Suprapubic skin (tissue), 4 donors: ENCODE measurements at regions not wholly inside any gene's neighbourhood (a gene's known extent, or its start where the extent isn't known, plus 50 kb on each side); places are given as distances from the start of the nearest gene placed in this dataset.

Experiments used
- DNase-seq, 2 donors: peaks; one replicate each; pipeline ENCODE4 v3.0.0-alpha.2; 2019; ENCODE audit warnings: low spot score in 2 of 2
- H3K27ac ChIP-seq: fragments of 200-600 bp; sonication (generic); one replicate; pipeline ENCODE4 v1.5.1; 2019
- H3K27me3 ChIP-seq: fragments of 200-600 bp; sonication (generic); one replicate; pipeline ENCODE4 v1.5.1; 2019
- H3K36me3 ChIP-seq: fragments of 200-600 bp; sonication (generic); one replicate; pipeline ENCODE4 v1.5.1; 2019
- H3K4me1 ChIP-seq: fragments of 200-600 bp; sonication (generic); one replicate; pipeline ENCODE4 v1.5.1; 2019
- H3K4me3 ChIP-seq: fragments of 200-600 bp; sonication (generic); one replicate; pipeline ENCODE4 v1.5.1; 2019; ENCODE audit warnings: mild to moderate bottlenecking
- H3K9me3 ChIP-seq: fragments of 200-600 bp; sonication (generic); one replicate; pipeline ENCODE4 v1.5.1; 2019
- CTCF ChIP-seq, 2 donors: fragments of 200-600 bp in 1 of 2; fragments of 450-650 bp in 1 of 2; sonication (generic) in 1 of 2; IDR thresholded peaks; one replicate each; pipeline ENCODE4 v1.5.1; 2016 to 2019; ENCODE audit warnings: antibody characterized with exemption in 2 of 2, mild to moderate bottlenecking in 1 of 2, moderate library complexity in 1 of 2
- EP300 ChIP-seq: sonication (generic); formaldehyde crosslinking; IDR thresholded peaks from one replicate; pipeline ENCODE4 v1.6.1; 2017; ENCODE audit warnings: antibody characterized with exemption
- POLR2A ChIP-seq, 2 donors: fragments of 450-650 bp; IDR thresholded peaks; one replicate each; pipeline ENCODE4 v1.6.1; 2017; ENCODE audit warnings: antibody characterized with exemption in 2 of 2, mild to moderate bottlenecking in 2 of 2, moderate library complexity in 2 of 2
- POLR2AphosphoS5 ChIP-seq, 3 donors: sonication (generic); formaldehyde crosslinking; IDR thresholded peaks; one replicate each; pipeline ENCODE4 v1.6.1; 2017; ENCODE audit warnings: antibody characterized with exemption in 3 of 3
- WGBS: methylation state at CpG from one replicate; pipeline ENCODE4 v1.1.5; 2018; 5-methylcytosine and 5-hydroxymethylcytosine counted together

GRCh38 chr5:112086740-112087139 lies 329.7 kb upstream of the NREP start:
- TF ChIP-seq POLR2AphosphoS5 (IDR thresholded peaks at IDR 0.05), result no peak
- no peak for TF ChIP-seq EP300
- TF ChIP-seq POLR2A (IDR thresholded peaks at IDR 0.05), result no peak
- no peak for TF ChIP-seq CTCF (IDR thresholded peaks at IDR 0.05)
- WGBS, result 97% methylated on average over 1 of the region's 1 CpG

GRCh38 chr5:112084149-112084548 lies 327.2 kb upstream of the NREP start:
- no peak overlapping the region for H3K4me3 ChIP-seq
- H3K9me3 ChIP-seq, result no peaks in the 10 kb centered on the region
- WGBS, result 78% methylated on average over 2 of the region's 2 CpGs
- no peaks in the 10 kb centered on the region for H3K4me1 ChIP-seq
- H3K27me3 ChIP-seq, result no peaks in the 10 kb centered on the region
- H3K36me3 ChIP-seq, result no peaks in the 10 kb centered on the region
- DNase-seq, result no peak
- no peak for TF ChIP-seq EP300
- no peak for TF ChIP-seq POLR2A (IDR thresholded peaks at IDR 0.05)
- no peak for TF ChIP-seq POLR2AphosphoS5 (IDR thresholded peaks at IDR 0.05)
- no peak overlapping the region for H3K27ac ChIP-seq

More at GRCh38 chr5:112086740-112087139, 329.7 kb upstream of the NREP start:
- no peaks in the 10 kb centered on the region for H3K9me3 ChIP-seq
- no peaks in the 10 kb centered on the region for H3K36me3 ChIP-seq
- H3K27me3 ChIP-seq, result no peaks in the 10 kb centered on the region
- no peak for DNase-seq
- no peaks in the 10 kb centered on the region for H3K4me1 ChIP-seq
- H3K27ac ChIP-seq, result no peak overlapping the region
- no peak overlapping the region for H3K4me3 ChIP-seq

GRCh38 chr5:112083623-112084022 lies 326.6 kb upstream of the NREP start:
- TF ChIP-seq CTCF (IDR thresholded peaks at IDR 0.05) (no peak), POLR2A (IDR thresholded peaks at IDR 0.05) (no peak), EP300 (no peak), POLR2AphosphoS5 (IDR thresholded peaks at IDR 0.05) (no peak)
- DNase-seq, result no peak
- H3K36me3 ChIP-seq, result no peaks in the 10 kb centered on the region
- no peak overlapping the region for H3K27ac ChIP-seq
- 83% methylated on average over 4 of the region's 4 CpGs for WGBS
- no peak overlapping the region for H3K4me3 ChIP-seq
- no peaks in the 10 kb centered on the region for H3K9me3 ChIP-seq
- H3K4me1 ChIP-seq, result no peaks in the 10 kb centered on the region
- no peaks in the 10 kb centered on the region for H3K27me3 ChIP-seq

GRCh38 chr5:112077180-112077579 lies 320.2 kb upstream of the NREP start:
- no peaks in the 10 kb centered on the region for H3K9me3 ChIP-seq
- WGBS, result 89% methylated on average over 1 of the region's 1 CpG
- H3K36me3 ChIP-seq, result no peaks in the 10 kb centered on the region
- no peaks in the 10 kb centered on the region for H3K27me3 ChIP-seq
- H3K27ac ChIP-seq, result no peak overlapping the region
- no peaks in the 10 kb centered on the region for H3K4me1 ChIP-seq
- TF ChIP-seq CTCF (IDR thresholded peaks at IDR 0.05) (no peak), EP300 (no peak), POLR2A (IDR thresholded peaks at IDR 0.05) (no peak), POLR2AphosphoS5 (IDR thresholded peaks at IDR 0.05) (no peak)
- no peak for DNase-seq
- H3K4me3 ChIP-seq, result no peak overlapping the region

- Histone ChIP-seq H3K4me3 (no peak overlapping the region), H3K36me3 (no peaks in the 10 kb centered on the region), H3K9me3 (no peaks in the 10 kb centered on the region), H3K4me1 (no peaks in the 10 kb centered on the region), H3K27ac (no peak overlapping the region), H3K27me3 (no peaks in the 10 kb centered on the region)
- 90% methylated on average over 1 of the region's 1 CpG for WGBS
- TF ChIP-seq EP300 (no peak), CTCF (IDR thresholded peaks at IDR 0.05) (no peak), POLR2AphosphoS5 (IDR thresholded peaks at IDR 0.05) (no peak), POLR2A (IDR thresholded peaks at IDR 0.05) (no peak)
- DNase-seq, result no peak
These were observed 313.0 kb upstream of the NREP start for GRCh38 chr5:112070022-112070421.

GRCh38 chr5:112069329-112069728 lies 312.3 kb upstream of the NREP start:
- 89% methylated on average over 3 of the region's 3 CpGs for whole genome bisulfite sequencing
- Histone ChIP-seq H3K27ac (no peak overlapping the region), H3K27me3 (no peaks in the 10 kb centered on the region), H3K4me1 (no peaks in the 10 kb centered on the region), H3K4me3 (no peak overlapping the region), H3K9me3 (no peaks in the 10 kb centered on the region), H3K36me3 (no peaks in the 10 kb centered on the region)
- DNase-seq, result no peak
- TF ChIP-seq POLR2AphosphoS5 (IDR thresholded peaks at IDR 0.05), result no peak
- TF ChIP-seq EP300, result no peak
- no peak for TF ChIP-seq POLR2A (IDR thresholded peaks at IDR 0.05)
- no peak for TF ChIP-seq CTCF (IDR thresholded peaks at IDR 0.05)
